WTC11 (cell line): ENCODE measurements at regions not wholly inside any gene's neighbourhood (a gene's known extent, or its start where the extent isn't known, plus 50 kb on each side); places are given as distances from the start of the nearest gene placed in this dataset.

Experiments
- ATAC-seq: fragments of 200-7000 bp; cut with Tn5 transposase; 2 replicates; pipeline ENCODE4 v1.10.0; 2021; ENCODE audit warnings: mild to moderate bottlenecking, moderate library complexity
- CTCF ChIA-PET: fragments of 300-600 bp; sonication (Branson Sonifier 250); formaldehyde crosslinking; loops from one replicate; lab custom pipeline; 2021; ENCODE audit warnings: antibody characterized with exemption; lab: Charles Lee
- POLR2A ChIA-PET: fragments of 350-600 bp; sonication (Branson Sonifier 250); formaldehyde crosslinking; loops from one replicate; lab custom pipeline; 2021; ENCODE audit warnings: antibody characterized with exemption; lab: Charles Lee
- DNase-seq: peaks from one replicate; pipeline ENCODE4 v3.0.0; 2021; ENCODE audit warnings: low spot score
- H3K27ac Mint-ChIP-seq: 2 replicates; pipeline ENCODE4 v1.8.0; 2021; ENCODE audit warnings: mixed read lengths
- H3K27me3 Mint-ChIP-seq: 2 replicates; pipeline ENCODE4 v1.8.0; 2021; ENCODE audit warnings: low read depth, mild to moderate bottlenecking, moderate library complexity, mixed read lengths
- H3K36me3 Mint-ChIP-seq: 2 replicates; pipeline ENCODE4 v1.8.0; 2021; ENCODE audit warnings: mixed read lengths
- H3K4me1 Mint-ChIP-seq: 2 replicates; pipeline ENCODE4 v1.8.0; 2022; ENCODE audit warnings: mixed read lengths
- H3K4me3 Mint-ChIP-seq: 2 replicates; pipeline ENCODE4 v1.8.0; 2021; ENCODE audit warnings: mild to moderate bottlenecking, moderate library complexity, mixed read lengths
- H3K9me3 Mint-ChIP-seq: 2 replicates; pipeline ENCODE4 v1.8.0; 2021; ENCODE audit warnings: mixed read lengths
- AR ChIP-seq: fragments of 250-450 bp; sonication (Bioruptor Pico); IDR thresholded peaks from 2 replicates; pipeline ENCODE4 v1.9.0; 2021; ENCODE audit warnings: mild to moderate bottlenecking
- ATF1 ChIP-seq: sonication (generic); formaldehyde crosslinking; IDR thresholded peaks from 2 replicates; pipeline ENCODE4 v1.8.1; 2023; ENCODE audit warnings: mild to moderate bottlenecking, moderate library complexity, missing genetic modification reagents
- CDX4 ChIP-seq: fragments of 250-450 bp; sonication (Bioruptor Pico); IDR thresholded peaks from 2 replicates; pipeline ENCODE4 v1.9.0; 2021; ENCODE audit warnings: moderate library complexity, mild to moderate bottlenecking, inconsistent platforms, borderline replicate concordance
- CREM ChIP-seq: sonication (generic); formaldehyde crosslinking; IDR thresholded peaks from 2 replicates; pipeline ENCODE4 v1.8.1; 2022; ENCODE audit warnings: mild to moderate bottlenecking, missing genetic modification reagents, moderate library complexity
- EMX1 ChIP-seq: fragments of 250-450 bp; sonication (Bioruptor Pico); IDR thresholded peaks from 2 replicates; pipeline ENCODE4 v1.8.0; 2021; ENCODE audit warnings: mild to moderate bottlenecking
- FOXK1 ChIP-seq: sonication (generic); formaldehyde crosslinking; IDR thresholded peaks from 2 replicates; pipeline ENCODE4 v1.8.0; 2022; ENCODE audit warnings: mild to moderate bottlenecking, moderate library complexity, missing genetic modification reagents
- FOXP4 ChIP-seq: sonication (generic); formaldehyde crosslinking; IDR thresholded peaks from 2 replicates; pipeline ENCODE4 v1.8.0; 2022; ENCODE audit warnings: mild to moderate bottlenecking, missing genetic modification reagents
- HMGXB4 ChIP-seq: sonication (generic); formaldehyde crosslinking; IDR thresholded peaks from 2 replicates; pipeline ENCODE4 v1.8.1; 2023; ENCODE audit warnings: mild to moderate bottlenecking, moderate library complexity, missing genetic modification reagents
- IRF1 ChIP-seq: sonication (generic); formaldehyde crosslinking; IDR thresholded peaks from 2 replicates; pipeline ENCODE4 v1.8.0; 2023; ENCODE audit warnings: missing genetic modification reagents
- JUN ChIP-seq: sonication (generic); formaldehyde crosslinking; IDR thresholded peaks from 2 replicates; pipeline ENCODE4 v1.8.0; 2023; ENCODE audit warnings: mild to moderate bottlenecking, missing genetic modification reagents
- RORB ChIP-seq: fragments of 250-450 bp; sonication (Bioruptor Pico); IDR thresholded peaks from 2 replicates; pipeline ENCODE4 v1.9.0; 2021; ENCODE audit warnings: mild to moderate bottlenecking
- SMAD3 ChIP-seq: sonication (generic); formaldehyde crosslinking; IDR thresholded peaks from 2 replicates; pipeline ENCODE4 v1.8.0; 2022; ENCODE audit warnings: missing genetic modification reagents, mild to moderate bottlenecking, borderline replicate concordance
- TP53 ChIP-seq: sonication (generic); formaldehyde crosslinking; IDR thresholded peaks from 2 replicates; pipeline ENCODE4 v1.8.1; 2023; ENCODE audit warnings: mild to moderate bottlenecking, missing genetic modification reagents
- ZBTB21 ChIP-seq: sonication (generic); formaldehyde crosslinking; IDR thresholded peaks from 2 replicates; pipeline ENCODE4 v1.8.1; 2023; ENCODE audit warnings: mild to moderate bottlenecking, missing genetic modification reagents, borderline replicate concordance
- ZNF263 ChIP-seq: sonication (generic); formaldehyde crosslinking; IDR thresholded peaks from 2 replicates; pipeline ENCODE4 v1.8.1; 2022; ENCODE audit warnings: low read depth, mild to moderate bottlenecking, moderate library complexity, missing genetic modification reagents
- ZNF396 ChIP-seq: fragments of 250-450 bp; sonication (Bioruptor Pico); IDR thresholded peaks from 2 replicates; pipeline ENCODE4 v1.8.0; 2021; ENCODE audit warnings: mild to moderate bottlenecking, moderate library complexity, borderline replicate concordance
- ZNF416 ChIP-seq: fragments of 250-450 bp; sonication (Bioruptor Pico); IDR thresholded peaks from 2 replicates; pipeline ENCODE4 v1.9.0; 2021; ENCODE audit warnings: mild to moderate bottlenecking, inconsistent platforms

GRCh38 chr6:167665698-167666330 lies 160.9 kb upstream of the AFDN start:
- Mint-ChIP-seq H3K27ac (peak overlapping the region; percentile 4; the same call in 1 of the 2 replicates), H3K36me3 (peaks cover 2% of the 10 kb centered on the region; the same call in 1 of the 2 replicates), H3K27me3 (no peaks in the 10 kb centered on the region; the same call in 1 of the 2 replicates)
- no peak for DNase-seq
- TF ChIP-seq EMX1 (no peak), ATF1 (CRISPR knock-in tag) (no peak), ZNF263 (no peak), RORB (CRISPR knock-in tag) (no peak), SMAD3 (CRISPR knock-in tag) (no peak)
- TF ChIP-seq, all 79 proteins: peak for 0
- no peaks in the 10 kb centered on the region; the same call in 1 of the 2 replicates for H3K9me3 Mint-ChIP-seq
- CTCF ChIA-PET, result no interaction called here
- H3K4me3 Mint-ChIP-seq, result no peak overlapping the region
- POLR2A ChIA-PET, result no interaction called here
- ATAC-seq, result no peak
- H3K4me1 Mint-ChIP-seq, result peaks cover 7% of the 10 kb centered on the region; the same call in 1 of the 2 replicates

- ChIA-PET POLR2A (no interaction called here), CTCF (no interaction called here)
- DNase-seq, result no peak
- no peaks in the 10 kb centered on the region; the same call in 1 of the 2 replicates for H3K27me3 Mint-ChIP-seq
- ATAC-seq, result no peak
- H3K9me3 Mint-ChIP-seq, result peaks cover 7% of the 10 kb centered on the region
- peaks cover 8% of the 10 kb centered on the region for H3K36me3 Mint-ChIP-seq
- H3K4me3 Mint-ChIP-seq, result no peak overlapping the region
- H3K27ac Mint-ChIP-seq, result peak overlapping the region; percentile 26
- TF ChIP-seq ZBTB21 (CRISPR knock-in tag) (no peak), CREM (no peak), TP53 (CRISPR knock-in tag) (no peak), FOXK1 (no peak), AR (no peak), CDX4 (CRISPR knock-in tag) (no peak), HMGXB4 (CRISPR knock-in tag) (no peak)
- peaks cover 7% of the 10 kb centered on the region; the same call in 1 of the 2 replicates for H3K4me1 Mint-ChIP-seq
Observed at GRCh38 chr6:167666571-167667203, 160.0 kb upstream of the AFDN start.

GRCh38 chr6:167667204-167668018 lies 159.3 kb upstream of the AFDN start:
- POLR2A ChIA-PET, result no interaction called here
- no peaks in the 10 kb centered on the region; the same call in 1 of the 2 replicates for H3K27me3 Mint-ChIP-seq
- CTCF ChIA-PET, result interaction anchor here (0.7 kb wide), 1 partner anchor 892 kb away, joined by 3 read pairs; no protein-coding TSS in a partner anchor
- no peak overlapping the region for H3K4me3 Mint-ChIP-seq
- ATAC-seq, result no peak
- no peak overlapping the region for H3K27ac Mint-ChIP-seq
- H3K4me1 Mint-ChIP-seq, result peaks cover 7% of the 10 kb centered on the region; the same call in 1 of the 2 replicates
- DNase-seq, result no peak
- H3K36me3 Mint-ChIP-seq, result peaks cover 16% of the 10 kb centered on the region
- H3K9me3 Mint-ChIP-seq, result peaks cover 14% of the 10 kb centered on the region
- TF ChIP-seq IRF1 (CRISPR knock-in tag), result no peak
- TF ChIP-seq AR, result no peak
- no peak for TF ChIP-seq ZNF396
- TF ChIP-seq FOXP4 (CRISPR knock-in tag), result no peak
- TF ChIP-seq JUN, result no peak
- no peak for TF ChIP-seq ZNF416 (CRISPR knock-in tag)
